ENCODE measurements at regions not wholly inside any gene's neighbourhood (a gene's known extent, or its start where the extent isn't known, plus 50 kb on each side); places are given as distances from the start of the nearest gene placed in this dataset.

DNA sequence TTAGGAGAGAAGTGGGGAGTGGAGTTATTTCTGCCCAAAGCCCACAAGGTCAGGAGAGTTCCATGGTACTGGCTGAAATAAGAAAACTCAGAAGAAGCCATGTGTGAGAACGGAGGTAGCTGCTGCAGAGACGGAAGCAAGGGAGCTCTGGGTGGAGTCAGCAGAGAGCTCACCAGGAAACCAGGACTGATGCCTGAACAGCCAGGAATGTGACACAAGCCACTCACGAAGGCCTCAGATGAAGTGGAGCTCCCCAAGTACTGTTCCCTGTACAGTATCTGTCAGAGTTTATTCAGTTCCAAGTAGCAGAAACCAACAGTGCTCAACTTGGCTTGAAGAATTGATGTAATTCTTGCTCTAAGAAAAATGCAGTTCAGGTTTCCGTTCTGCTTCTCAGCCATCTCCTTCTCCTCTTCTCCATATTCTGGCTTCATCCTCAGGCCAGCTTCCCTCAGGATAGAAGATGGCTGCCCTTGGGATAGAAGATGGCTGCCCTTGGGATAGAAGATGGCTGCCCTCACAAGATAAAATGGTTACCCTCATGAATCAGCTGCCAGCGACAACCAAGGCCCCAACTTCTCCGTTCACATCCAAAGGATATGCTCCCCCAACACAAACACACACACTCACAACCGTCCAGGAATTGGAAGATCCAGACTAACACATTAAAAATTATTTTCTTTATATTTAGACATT lies 117.4 kb upstream of the SH3BP4 start:
- no peak for DNase-seq

DNA sequence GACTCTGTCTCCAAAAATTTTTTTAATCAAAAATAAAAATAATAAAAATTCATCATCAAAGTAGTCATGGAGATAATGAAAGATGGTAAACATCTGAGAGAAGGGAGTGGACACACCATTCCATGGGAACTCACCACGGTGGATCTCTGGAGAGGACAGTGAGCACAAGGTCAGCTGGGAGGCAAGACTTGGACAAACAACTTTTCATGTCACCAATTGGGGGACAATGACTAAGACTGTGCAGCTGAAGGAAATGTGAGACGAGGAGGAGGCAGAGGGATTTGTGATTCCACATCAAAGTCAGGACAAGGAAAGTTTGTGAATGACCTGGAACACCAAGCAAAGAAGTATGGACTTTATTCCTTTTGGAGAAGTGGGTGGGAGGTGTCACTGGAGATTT lies 121.0 kb upstream of the SH3BP4 start:
- no peak for DNase-seq

DNA sequence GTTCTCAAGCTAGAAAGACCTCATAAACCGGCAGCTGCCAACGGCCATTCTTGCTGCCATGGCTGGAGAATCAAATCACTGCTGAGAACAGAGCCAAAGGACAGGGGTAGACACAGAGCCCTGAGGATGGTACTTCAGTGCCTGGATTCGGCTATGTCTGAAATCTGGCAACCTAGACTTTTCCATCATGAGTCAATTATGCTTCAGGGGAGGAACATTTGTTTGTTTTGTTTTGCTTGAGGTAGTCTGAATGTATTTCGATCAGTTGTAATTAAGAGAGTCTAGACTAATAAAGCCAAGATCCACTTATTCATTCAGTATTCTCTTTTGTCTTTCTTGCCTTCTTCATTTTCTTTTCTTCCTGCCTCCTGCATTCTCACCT lies 122.8 kb upstream of the SH3BP4 start:
- DNase-seq = no peak

DNA sequence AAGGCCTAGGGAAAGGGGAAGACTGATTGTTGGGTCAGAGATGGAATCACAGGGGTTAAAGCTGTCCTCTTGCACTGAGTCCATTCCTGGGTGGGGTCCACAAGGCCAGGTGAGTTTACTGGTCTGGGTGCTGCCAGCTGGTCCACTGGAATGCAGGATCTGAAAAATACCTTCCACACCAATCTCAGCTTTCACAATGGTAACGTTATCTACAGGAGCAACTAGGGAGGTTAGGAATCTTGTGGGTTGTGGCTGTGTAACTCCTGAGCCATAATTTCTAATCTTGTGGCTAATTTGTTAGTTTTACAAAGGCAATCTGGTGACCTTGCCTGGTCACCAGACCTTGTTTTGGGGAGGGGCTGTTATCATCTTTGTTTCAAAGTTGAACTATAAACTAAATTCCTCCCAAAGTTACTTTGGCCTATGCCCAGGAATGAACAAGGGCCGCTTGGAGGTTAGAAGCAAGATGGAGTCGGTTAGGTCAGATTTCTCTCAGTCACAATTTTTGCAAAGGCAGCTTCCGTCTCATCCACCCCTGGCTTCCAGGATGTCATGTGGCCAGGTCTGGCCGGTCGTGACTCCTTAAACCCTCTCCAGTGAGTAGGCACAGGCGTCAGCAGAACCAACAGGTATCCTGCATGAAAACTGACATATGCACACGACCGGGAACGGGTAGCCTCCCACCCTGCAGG lies 123.3 kb upstream of the SH3BP4 start:
- no peak for DNase-seq

DNA sequence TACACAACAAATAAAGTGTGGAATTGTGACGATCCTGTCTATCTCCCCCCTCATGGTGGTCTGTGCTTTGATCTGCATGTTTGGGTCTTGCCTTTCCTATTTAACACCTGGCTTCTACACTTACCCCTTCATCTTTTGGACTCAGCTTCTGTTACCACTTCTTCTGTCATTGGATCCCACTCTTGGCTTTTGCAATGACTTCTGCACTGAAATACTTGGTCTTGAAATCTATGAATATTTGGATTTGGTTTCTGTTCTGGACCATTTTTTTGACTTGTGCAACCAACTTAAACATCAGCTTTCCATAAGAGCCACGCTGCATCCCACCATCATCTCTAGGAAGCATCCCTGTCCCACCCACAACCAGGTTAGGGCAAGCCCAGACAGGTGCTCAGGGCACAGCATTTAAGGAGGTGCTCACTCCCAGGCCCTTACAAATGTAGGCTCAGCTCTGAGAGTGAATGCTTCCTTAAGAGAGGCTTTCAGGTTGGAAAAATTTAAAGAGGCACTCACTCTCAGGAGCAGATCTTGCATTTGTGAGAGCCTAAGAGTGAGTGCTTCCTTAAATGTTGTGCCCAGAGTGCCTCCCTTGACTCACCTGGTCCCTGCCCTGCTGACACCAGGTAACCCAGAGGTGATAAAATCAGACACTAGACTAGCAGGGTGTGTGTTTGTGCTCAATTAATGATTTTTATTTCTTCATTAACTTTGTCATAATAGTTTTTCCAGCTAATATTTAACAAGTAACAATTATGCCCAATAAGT lies 124.5 kb upstream of the SH3BP4 start:
- DNase-seq = no peak

DNA sequence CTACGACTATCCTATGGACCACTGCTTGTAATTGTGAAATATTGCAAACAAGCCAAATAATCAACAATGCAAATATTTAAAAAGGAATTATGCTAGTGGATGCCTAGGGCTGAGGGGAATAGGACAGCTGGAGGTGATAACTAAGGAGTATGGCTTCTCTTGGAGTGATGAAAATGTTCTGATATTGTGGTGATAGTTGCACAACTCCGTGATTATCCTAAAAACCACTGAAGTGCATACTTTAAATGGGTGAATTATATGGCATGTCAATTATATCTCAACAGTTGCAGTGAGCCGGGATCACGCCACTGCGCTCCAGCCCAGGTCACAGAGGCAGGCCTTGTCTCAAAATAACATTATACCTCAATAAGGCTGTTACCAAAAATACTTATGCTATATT lies 125.1 kb upstream of the SH3BP4 start:
- DNase-seq = no peak

DNA sequence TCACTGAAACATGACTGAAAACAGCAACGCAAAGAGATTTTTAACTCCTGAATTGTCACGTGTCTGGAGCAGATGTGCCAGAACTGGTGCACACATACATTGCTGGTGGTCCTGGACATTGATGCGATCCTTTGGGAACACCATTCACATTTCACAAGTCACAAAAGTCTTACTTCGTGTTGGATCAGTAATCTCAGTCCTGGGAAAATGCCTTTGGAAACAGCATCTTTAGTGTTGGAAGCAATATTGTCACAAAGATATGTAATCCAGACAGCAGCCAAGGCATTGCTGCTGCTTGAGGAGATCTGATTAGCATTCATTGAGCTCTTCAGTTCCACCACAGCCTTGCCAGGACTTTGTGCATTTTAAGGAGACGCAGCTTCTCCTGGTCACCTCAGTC lies 126.2 kb upstream of the SH3BP4 start:
- no peak for DNase-seq

DNA sequence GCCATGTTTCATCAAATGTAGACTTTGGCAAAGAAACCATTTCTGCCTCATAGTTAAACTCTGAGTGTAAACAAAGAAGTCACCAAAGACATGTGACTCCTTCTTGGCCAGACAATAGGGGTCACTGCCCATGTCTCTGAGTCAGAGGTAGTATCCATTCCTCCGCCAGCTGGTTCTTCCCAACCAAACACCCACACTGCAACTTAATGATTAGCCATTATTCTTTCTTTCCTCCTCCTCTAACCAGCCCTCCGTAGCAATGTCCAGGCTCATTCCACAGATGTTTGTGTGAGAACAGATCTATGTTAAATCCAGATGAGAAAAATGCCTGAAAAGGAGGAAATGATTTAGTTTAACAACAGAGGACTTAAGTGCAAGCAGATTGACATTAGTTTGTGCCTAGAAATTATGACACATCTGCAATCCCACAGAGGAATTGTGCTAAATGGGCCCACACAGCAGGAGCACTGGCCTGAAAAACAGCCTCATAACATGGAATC lies 127.9 kb upstream of the SH3BP4 start:
- DNase-seq = peak; percentile 100

DNA sequence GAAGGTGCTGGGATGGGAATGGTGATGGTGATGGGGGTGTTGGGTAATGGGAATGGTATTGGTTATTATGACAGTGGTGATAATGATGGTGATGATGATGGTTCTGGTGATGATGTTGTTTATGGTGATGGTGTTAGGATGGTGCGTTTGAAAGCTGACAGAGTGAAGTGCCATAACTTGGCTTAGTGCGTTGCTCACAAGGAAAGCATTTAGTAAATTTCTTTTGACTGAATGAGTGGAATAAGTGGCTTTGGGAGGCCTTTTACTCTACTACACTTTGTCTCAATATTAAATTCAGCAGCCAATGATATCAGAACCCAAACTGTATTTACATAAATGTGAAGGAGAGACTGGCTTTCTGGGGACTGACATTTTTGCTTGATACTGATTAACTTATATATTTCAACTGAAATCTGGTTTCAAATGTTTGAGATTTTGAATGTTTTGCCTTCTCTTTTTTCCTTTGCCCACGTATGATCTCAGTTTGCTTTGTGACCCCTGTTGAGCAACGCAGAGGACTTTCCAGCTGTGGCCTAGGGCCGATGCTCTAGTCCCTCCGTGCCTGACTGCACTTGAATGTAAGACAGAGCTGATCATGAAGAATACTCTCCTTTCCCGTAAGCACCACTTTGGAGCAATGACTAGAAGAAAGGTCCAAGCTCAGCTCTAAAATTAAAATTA lies 128.5 kb upstream of the SH3BP4 start:
- peak; percentile 100 for DNase-seq

DNA sequence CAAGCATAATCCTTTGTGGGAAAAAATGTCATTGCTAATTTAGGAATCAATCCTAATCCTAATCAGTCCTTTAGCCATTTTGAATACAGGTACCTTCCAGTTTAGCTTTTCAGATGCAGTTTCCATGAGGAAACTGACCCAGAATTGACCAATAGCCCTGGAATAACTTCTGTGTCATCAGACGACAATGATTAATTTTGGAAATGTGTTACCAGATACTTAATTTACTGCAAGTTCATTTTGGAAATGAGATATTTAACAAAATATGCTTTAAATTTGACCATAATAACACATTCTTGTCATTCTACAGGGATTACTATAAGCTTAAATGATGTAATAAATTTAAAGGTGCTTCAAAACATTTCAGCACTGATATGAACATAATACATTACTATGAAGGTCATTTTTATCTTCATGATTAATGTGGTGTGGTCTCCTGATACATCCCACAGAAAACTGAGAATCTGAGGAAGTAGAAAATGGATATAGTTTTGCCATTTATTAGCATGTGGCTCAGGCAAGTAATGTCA lies 129.8 kb upstream of the SH3BP4 start:
- DNase-seq = peak; percentile 48

DNA sequence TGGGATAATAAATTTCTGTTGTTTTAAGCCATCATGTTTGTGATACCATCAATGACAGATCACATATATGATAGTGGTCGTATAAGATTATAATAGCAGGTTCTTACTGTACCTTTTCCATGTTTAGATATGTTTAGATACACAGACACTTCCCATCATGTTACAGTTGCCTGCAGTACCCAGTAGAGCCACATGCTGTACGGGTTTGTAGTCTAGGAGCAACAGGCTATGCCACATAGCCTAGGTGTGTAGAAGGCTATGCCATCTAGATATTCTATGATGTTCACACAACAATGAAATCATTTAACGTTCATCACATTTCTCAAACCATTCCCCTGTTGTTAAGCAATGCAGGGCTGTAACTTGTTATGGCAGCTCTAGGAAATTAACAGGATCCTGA lies 132.9 kb upstream of the SH3BP4 start:
- DNase-seq = no peak

DNA sequence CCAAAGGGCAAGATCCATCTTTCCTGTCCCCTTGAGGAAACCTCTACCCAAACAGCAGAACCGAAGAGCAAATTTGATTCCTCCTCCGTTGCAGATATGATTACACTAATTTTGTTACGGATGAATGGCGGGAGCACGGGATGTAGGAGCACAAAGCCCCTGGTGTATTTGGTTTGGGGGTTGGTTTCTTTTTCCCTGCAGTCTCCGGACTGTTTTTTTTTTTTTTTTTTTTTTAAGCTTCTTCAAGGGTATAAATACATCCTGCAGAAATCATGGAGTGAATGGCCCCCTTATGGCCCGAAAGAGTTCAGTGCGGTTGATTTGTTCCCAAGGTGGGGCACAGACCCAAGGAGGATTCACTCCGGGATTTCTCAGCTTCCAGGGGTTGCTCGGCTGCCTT lies 135.3 kb upstream of the SH3BP4 start:
- no peak for DNase-seq

DNA sequence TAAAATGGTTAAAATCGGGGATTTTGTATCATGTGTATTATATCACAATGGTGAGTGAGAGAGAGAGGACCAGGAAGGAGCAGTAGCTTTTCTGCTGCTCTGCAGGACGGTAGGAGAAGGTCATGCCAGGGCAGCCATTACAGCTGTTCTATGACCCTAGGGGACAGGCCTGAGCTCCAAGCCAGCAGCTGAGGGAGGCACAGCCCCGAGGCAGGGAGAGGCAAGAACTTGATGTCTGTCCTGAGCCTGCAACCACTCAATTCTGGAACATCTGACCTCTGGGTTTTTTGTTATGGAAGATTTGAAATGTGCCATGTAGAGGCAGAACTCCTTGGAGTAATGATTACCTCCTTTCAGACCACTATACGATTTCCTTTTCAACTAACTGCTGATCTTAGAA lies 135.8 kb upstream of the SH3BP4 start:
- DNase-seq = no peak

DNA sequence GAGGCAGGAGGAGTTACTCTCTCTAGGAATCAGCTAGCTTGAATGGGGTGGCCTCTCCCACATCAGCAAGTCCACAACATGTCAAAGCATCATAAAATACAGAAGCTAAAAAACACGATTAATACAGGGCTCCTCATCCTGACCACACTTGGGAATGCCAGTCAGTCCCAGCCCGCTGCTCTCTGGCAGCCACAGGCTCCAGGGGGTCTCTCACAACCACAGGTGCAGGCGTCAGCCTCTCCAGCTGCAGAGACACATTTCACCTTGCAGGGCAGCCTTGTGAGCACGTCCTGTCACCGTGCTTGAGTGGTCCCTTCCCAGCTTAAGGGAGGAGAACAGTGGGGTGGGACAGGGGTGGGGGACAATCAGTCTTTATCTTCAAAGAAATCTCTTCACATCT lies 137.4 kb upstream of the SH3BP4 start:
- DNase-seq = peak; percentile 59

DNA sequence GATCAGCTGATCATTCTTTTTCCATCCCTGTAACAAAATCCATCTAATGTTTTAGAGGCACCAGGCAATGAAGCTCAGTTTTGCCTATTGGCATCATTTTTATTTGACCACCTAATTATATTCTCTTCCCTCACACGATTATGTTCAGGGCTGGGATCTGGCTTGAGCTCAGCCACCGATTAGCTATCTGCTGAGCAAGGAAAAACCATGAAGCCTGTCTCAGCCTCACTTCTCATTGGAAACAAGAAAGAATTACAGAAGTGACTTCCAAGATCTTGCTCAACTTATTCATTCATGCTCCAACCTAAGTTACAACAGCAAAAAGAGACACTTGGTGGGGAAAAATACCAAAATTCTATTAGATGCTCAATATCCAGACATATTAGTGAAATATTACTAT lies 139.0 kb upstream of the SH3BP4 start:
- no peak for DNase-seq

DNA sequence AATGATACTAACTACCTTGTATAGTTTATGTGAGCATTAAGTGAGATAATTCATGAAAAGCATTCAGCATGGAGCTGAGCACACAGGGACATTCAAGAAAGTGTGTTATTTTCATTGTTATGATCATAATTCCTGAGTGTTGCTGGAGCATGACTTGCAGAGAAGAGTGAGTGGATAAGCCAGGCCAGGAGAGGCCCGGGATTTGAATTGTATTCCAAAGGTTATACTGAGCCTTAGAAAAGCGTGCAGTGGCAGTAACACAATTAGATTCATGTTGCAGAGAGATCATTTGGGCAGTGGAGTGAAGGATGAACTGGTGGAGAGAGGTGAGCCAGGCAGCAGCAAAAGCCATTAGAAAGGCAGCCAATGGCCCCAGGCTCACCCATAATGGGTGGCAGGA lies 142.9 kb upstream of the SH3BP4 start:
- DNase-seq = peak; percentile 75

DNA sequence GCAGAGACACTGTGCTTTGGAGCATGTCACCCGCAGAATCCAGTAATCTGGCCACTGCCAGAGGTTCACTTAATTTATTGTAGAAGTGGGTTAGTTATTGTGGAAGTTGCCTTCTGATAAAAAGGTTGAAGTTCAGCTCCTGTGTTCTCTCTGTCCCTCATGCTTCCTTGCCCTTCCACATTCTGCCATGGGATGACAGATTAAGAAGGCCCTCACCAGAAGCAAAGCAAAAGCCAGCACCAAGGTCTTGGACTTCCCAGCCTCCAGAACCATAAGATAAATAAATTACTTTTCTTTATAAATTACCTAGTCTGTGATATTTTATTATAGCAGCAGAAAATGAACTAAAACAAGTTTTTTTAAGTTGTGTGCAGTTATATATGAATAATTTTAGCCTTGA lies 145.0 kb upstream of the SH3BP4 start:
- no peak for DNase-seq

DNA sequence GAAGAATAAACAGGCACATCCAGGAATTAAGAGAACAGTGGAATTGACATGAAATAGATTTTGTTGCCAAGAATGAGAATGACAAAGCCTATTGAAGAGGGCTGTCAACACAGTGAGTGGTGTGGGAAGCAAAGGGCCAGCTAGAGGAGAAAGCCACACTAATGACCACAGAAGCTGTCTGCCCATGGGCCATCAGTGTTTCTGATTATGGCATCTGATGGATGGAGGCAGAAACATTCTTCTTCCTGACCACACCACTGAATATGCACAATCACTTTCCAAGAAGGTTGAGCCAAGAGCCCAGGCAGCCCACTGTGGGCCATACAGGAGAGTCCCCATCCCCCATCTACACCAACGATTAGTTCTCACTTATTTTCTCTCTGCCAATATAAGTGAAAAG lies 146.0 kb upstream of the SH3BP4 start:
- DNase-seq = no peak

DNA sequence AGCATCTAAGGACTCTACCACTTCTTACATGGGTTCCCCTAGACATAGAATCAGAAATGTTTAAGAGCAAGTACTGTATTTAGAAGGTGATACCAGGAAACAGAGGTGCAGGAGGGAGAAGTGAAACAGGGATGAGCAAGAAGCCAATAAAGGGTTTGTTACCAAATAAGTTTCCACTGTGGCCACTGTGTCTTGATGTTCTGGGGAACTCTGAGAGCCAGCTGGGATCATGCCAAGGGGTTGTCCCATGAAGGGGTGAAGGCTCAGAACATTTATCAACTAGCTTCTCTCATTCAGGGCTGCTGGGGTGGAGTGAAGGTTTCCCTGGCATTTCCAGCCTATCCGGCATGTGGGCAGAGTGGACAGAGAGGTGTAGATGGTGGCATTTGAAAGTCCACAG lies 147.1 kb upstream of the SH3BP4 start:
- DNase-seq = no peak

DNA sequence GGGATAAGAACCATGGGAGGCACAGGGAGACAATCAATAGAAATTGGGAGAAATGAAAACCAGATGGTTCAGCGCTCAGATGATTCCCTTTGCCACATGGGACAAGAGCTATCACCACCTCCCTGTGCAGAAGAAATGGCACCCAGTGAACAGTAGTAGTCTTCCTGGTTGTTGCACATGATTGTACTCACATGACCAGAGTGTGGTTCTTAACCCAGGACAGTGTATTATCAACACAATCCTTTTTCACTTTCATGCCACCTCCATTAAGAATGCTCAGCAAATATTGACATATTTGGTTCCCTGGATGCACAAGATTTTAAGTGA lies 149.0 kb upstream of the SH3BP4 start:
- no peak for DNase-seq

DNA sequence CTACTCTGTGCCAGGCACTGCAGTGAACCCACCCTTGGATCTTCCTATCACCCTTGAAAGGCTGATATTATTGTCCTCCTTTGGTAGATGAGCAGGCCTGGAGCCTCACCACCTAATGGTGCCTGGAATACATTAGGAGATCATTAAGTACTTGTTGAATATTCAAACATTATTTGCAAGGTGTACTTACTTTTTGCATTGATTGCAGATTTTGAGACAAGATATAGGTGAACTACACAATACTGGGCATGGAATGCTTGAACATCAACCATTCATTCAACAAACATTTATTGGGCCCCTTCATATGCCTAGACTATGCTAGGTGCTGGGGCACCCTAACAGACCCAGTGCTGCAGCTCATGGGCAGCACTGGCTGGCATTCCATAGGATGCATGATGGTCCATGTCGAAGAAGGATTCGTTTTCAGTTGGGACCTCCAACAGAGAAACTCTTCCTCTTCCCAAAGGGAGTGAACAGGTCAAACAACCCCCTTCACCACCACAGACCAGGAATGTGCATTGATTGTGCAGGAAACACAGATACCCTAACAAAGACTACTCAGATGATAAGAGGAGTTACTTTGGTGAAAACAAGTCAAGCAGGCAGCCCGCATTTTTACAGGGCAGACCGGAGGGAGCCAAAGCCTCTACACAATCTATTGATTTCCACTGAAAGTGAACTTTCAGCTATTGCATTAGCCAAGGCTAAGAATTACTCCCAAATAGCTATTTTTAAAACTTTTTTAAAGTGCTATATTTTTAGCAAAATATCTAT lies 149.6 kb upstream of the SH3BP4 start:
- DNase-seq = no peak

DNA sequence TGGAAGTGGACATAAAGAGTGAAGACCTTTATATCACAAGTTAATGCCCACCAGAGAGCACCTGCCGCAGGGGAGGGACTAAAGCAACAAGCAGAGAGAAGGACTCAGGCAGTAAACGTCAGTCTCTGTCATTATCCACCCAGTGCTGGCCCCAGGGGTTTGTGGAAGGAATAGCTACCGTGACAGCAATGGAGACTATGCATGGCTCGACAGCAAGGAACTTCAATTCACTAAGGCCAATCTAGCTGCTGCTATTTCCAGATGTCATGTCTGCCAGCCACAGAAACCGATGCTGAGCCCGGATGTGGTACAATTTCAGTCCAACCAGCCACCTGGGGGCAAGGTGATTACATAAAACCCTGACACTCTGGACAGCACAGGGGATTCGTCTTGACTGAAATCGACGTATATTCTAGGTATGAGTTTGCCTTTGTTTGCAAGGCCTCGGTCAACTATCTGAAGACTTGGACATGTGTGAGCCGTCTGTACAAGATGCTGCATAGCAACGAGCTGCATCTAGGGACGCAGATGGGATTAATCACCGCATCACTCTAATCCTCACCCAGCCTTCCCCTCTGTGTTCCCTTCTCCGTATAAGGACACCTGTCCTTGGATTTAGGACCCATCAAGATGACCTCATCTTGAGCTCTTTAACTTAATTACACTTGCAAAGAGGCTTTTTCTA lies 154.1 kb upstream of the SH3BP4 start:
- no peak for DNase-seq
